ENCODE measurements at regions not wholly inside any gene's neighbourhood (a gene's known extent, or its start where the extent isn't known, plus 50 kb on each side); places are given as distances from the start of the nearest gene placed in this dataset.

DNA sequence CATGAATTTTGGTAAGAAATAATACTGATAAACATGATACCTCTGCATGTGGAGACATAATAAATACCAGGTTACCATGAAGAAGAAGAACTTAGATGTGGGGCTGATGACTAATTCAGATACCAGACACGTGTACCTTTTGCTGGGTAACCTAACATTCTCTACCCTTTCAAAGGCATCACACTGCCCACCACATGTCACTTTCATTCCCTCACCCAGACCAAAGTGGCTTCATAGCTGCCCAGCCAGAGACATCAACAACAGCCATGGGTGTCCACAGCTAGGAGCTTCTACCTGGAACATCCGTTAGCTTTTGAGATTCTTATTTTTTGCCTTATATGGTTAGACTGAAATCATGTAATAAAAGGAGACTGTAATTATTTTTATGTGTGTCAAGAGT lies 396.8 kb downstream of the MED10 start:
- DNase-seq (ENCODE audit: low read depth, low spot score) = no peak
- TF ChIP-seq, protein P1, sequence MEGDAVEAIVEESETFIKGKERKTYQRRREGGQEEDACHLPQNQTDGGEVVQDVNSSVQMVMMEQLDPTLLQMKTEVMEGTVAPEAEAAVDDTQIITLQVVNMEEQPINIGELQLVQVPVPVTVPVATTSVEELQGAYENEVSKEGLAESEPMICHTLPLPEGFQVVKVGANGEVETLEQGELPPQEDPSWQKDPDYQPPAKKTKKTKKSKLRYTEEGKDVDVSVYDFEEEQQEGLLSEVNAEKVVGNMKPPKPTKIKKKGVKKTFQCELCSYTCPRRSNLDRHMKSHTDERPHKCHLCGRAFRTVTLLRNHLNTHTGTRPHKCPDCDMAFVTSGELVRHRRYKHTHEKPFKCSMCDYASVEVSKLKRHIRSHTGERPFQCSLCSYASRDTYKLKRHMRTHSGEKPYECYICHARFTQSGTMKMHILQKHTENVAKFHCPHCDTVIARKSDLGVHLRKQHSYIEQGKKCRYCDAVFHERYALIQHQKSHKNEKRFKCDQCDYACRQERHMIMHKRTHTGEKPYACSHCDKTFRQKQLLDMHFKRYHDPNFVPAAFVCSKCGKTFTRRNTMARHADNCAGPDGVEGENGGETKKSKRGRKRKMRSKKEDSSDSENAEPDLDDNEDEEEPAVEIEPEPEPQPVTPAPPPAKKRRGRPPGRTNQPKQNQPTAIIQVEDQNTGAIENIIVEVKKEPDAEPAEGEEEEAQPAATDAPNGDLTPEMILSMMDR (IDR thresholded peaks at IDR 0.05; ENCODE audit: insufficient read depth, low read length, missing control alignments) = no peak
- ChIA-PET POLR2A (no interaction called here), CTCF (no interaction called here)
- no peak overlapping the region for H3K4me3 ChIP-seq (ENCODE audit: low read depth, low read length)

DNA sequence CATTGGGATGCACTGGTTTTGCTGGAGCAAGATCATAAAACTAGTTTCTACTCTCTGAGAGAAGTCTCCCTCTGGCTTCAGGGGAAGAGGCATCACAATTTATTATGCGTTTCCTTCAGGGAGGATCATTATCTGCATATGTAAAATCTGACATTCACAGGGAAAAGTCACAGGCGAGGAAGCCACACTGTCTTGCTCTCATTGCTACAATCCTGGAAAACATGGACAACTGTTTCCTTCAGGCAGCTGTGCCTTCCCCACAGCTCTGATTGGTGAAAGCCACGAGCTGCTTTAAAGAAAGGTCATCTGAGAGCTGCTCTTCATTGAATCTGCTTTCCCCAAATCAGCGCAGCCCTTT lies 397.8 kb downstream of the MED10 start:
- H3K4me3 ChIP-seq (ENCODE audit: low read depth, low read length) = no peak overlapping the region
- ChIA-PET CTCF (no interaction called here), POLR2A (no interaction called here)
- TF ChIP-seq, protein P1 (IDR thresholded peaks at IDR 0.05; ENCODE audit: insufficient read depth, low read length, missing control alignments) = no peak
- no peak for DNase-seq (ENCODE audit: low read depth, low spot score)

DNA sequence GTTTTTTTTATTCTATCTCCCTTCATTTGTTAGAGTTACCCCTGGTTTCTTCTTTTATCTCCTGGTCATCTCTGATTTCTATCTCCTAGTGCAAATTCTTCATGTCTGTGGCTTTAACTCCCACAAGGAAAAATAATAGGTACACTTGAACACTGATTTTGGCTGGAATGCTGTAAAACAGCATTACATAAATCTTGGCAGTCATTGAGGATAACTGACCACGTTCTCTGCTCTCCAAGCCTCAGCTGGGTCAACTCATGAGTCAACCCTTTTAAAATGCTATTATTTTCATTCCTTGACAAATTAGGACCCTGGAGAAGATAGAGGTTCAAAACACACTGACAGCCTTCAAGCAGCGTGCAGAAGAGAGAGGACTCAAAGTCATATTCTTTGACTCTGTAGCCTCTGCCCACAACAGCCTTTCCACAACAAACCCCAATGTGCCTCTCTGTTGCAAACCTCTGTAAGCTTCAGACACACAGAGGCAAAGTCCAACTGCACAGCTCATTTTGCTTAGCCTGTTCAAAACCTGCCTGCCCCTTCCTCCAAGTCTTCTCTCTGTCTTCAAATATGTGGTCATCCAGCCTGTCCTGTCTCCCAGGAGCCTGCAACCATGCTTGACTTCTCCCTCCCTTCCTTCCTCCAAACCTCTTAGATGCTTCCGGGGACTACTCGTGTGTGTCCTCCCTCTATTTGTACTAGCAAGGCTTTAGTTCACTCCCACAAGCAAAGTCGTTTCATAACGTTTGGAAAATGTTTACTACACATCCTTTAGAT lies 398.4 kb downstream of the MED10 start:
- no peak for DNase-seq (ENCODE audit: low read depth, low spot score)
- TF ChIP-seq, protein P1 (IDR thresholded peaks at IDR 0.05; ENCODE audit: insufficient read depth, low read length, missing control alignments) = no peak
- ChIA-PET CTCF (no interaction called here), POLR2A (no interaction called here)
- no peak overlapping the region for H3K4me3 ChIP-seq (ENCODE audit: low read depth, low read length)

DNA sequence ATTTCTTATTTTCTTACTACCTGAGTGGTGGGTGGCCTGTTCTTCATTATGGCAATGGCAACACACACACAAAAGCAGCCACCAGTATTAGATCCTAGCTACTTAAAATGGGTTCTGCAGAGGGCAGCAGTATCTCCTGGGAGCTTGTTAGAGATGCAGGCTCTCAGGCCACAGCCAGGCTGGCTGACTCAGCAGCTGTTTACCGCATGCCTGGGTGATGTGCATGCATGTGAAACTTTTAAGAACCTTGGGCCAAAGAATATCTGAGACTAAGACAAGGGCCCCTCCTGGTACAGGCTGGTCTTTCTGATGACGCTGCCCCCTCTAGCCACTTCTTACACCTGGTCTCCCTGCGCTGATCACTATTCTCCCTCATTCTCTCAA lies 399.0 kb downstream of the MED10 start:
- POLR2A ChIA-PET = no interaction called here
- no peak overlapping the region for H3K4me3 ChIP-seq (ENCODE audit: low read depth, low read length)
- TF ChIP-seq, protein P1 (IDR thresholded peaks at IDR 0.05; ENCODE audit: insufficient read depth, low read length, missing control alignments) = no peak
- no peak for DNase-seq (ENCODE audit: low read depth, low spot score)
- CTCF ChIA-PET = no interaction called here

DNA sequence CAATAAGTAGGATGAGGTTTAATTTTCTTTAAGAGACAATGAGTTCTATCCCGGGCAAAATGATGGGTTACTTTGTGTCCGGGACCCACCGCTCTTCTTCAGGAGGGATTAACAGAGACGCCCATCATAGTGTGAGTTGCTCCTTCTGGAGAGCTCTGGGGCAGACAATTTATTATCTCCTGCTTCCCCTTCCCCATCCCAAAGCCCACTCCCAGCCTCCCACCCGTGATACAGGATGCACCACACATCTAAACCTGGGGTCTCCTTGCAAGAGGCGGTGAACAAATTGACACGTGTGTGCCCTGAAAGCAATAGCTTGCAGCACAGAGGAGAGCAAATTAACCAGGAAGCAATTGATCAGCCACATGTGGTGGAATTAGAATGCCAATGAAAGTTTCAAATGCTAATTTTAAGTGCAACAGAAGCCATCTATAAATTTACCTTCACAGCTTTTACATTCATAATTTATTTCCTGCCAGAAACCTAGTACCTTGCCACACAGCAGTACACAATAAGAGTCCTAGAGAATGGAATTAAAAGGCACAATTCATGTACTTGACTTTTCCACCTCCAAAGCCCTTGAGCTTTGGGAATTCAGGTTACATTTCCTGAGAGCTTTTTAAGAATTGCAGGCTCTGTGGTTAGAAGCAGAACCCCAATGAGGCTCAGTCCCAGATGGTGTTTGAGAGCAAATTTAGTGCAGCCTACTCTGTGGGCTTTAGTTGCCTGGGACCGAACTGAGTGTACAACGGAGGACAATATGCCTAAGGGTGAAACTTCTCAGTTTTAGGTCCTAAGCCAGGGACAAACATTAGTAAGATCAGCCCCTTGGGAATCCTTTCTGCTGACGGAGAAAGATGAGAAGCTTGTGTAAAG lies 399.6 kb downstream of the MED10 start:
- ChIA-PET CTCF (no interaction called here), POLR2A (no interaction called here)
- TF ChIP-seq, protein P1 (IDR thresholded peaks at IDR 0.05; ENCODE audit: insufficient read depth, low read length, missing control alignments) = no peak

DNA sequence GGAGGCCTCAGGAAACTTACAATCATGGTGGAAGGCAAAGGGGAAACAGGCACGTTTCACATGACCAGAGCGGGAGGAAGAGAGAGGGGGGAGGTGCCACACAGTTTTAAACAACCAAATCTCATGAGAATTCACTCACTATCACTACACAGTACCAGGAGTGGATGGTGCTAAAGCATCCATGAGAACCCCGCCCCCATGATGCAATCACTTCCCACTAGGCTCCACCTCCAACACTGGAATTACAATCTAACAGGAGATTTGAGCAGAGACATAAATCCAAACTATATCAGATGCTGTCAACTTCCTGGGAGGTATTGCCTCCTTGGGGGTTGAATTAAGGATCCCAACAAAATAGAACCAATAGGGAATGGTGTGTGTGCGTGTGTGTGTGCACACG lies 407.1 kb downstream of the MED10 start:
- no peak for DNase-seq (ENCODE audit: low read depth, low spot score)
- ChIA-PET POLR2A (no interaction called here), CTCF (no interaction called here)
- TF ChIP-seq, protein P1 (IDR thresholded peaks at IDR 0.05; ENCODE audit: insufficient read depth, low read length, missing control alignments) = no peak
- H3K4me3 ChIP-seq (ENCODE audit: low read depth, low read length) = no peak overlapping the region

More for the DNA sequence above, 399.6 kb downstream of the MED10 start:
- H3K4me3 ChIP-seq (ENCODE audit: low read depth, low read length) = no peak overlapping the region
- no peak for DNase-seq (ENCODE audit: low read depth, low spot score)

All from AG04449 (cell line).